SU-DHL-6 (cell line): ENCODE measurements at regions not wholly inside any gene's neighbourhood (a gene's known extent, or its start where the extent isn't known, plus 50 kb on each side); places are given as distances from the start of the nearest gene placed in this dataset.

Experiments used
- CTCF ChIP-seq: fragments of 200-600 bp; sonication (generic); IDR thresholded peaks from one replicate; pipeline ENCODE4 v1.5.1; 2017; ENCODE audit warnings: antibody characterized with exemption, mild to moderate bottlenecking, low read length, moderate library complexity; ENCODE audit not compliant: insufficient read depth, poor library complexity, severe bottlenecking
- EZH2phosphoT487 ChIP-seq: fragments of 200-600 bp; sonication (generic), shearing (Covaris generic); conservative IDR thresholded peaks from 2 replicates; pipeline ENCODE4 v1.6.1; 2018; ENCODE audit warnings: mild to moderate bottlenecking, antibody characterized with exemption, low read length, moderate library complexity, mixed read lengths

GRCh38 chr18:1075322-1075721 lies 170.7 kb downstream of the ADCYAP1 start:
- no peak for TF ChIP-seq CTCF
- TF ChIP-seq EZH2phosphoT487 = no peak
